HUES48 (cell line): ENCODE measurements at regions not wholly inside any gene's neighbourhood (a gene's known extent, or its start where the extent isn't known, plus 50 kb on each side); places are given as distances from the start of the nearest gene placed in this dataset.
A peak's percentile ranks its signal among the peaks of the same experiment; 100 is the strongest.

Source experiments
- H3K27ac ChIP-seq: one replicate; pipeline ENCODE4 v1.7.0; 2013; ENCODE audit warnings: low read depth, low read length, inconsistent platforms
- H3K27me3 ChIP-seq: 2 replicates; pipeline ENCODE4 v1.6.1; 2013; ENCODE audit warnings: mild to moderate bottlenecking, low read length; ENCODE audit not compliant: control insufficient read depth, insufficient read depth
- H3K36me3 ChIP-seq: 2 replicates; pipeline ENCODE4 v1.6.1; 2013; ENCODE audit warnings: low read length; ENCODE audit not compliant: control insufficient read depth, insufficient read depth
- H3K4me1 ChIP-seq: 2 replicates; pipeline ENCODE4 v1.6.1; 2013; ENCODE audit warnings: mild to moderate bottlenecking, low read length; ENCODE audit not compliant: control insufficient read depth, insufficient read depth
- H3K4me3 ChIP-seq: 2 replicates; pipeline ENCODE4 v1.5.1; 2013; ENCODE audit warnings: mild to moderate bottlenecking, low read depth, low read length
- H3K9ac ChIP-seq: 2 replicates; pipeline ENCODE4 v1.6.1; 2013; ENCODE audit warnings: mild to moderate bottlenecking, low read depth, low read length, moderate library complexity
- H3K9me3 ChIP-seq: 2 replicates; pipeline ENCODE4 v1.6.1; 2013; ENCODE audit warnings: low read length; ENCODE audit not compliant: control insufficient read depth, insufficient read depth

DNA sequence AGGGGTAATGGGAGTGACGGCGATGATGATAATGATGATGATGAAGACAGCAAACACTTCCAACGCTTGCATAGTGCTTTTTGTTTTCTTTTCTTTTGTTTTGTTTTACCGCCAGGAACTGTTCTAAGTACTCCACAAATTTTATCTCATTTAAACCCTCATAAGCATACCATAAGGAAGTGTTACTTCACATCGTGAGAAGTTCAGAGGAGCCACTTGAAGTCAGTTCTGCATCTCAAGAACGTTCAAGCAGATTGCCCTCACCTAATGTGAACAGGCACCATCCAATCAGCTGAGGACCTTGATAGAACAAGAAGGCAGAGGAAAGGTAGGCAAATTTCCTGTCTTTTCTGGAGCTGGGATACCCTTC lies 104.1 kb downstream of the LSM3 start:
- no peaks in the 10 kb centered on the region for H3K9me3 ChIP-seq
- H3K4me1 ChIP-seq: peaks cover 28% of the 10 kb centered on the region
- H3K27ac ChIP-seq: no peak overlapping the region
- H3K27me3 ChIP-seq: no peaks in the 10 kb centered on the region
- H3K4me3 ChIP-seq: no peak overlapping the region
- H3K9ac ChIP-seq: no peak overlapping the region
- H3K36me3 ChIP-seq: no peaks in the 10 kb centered on the region

DNA sequence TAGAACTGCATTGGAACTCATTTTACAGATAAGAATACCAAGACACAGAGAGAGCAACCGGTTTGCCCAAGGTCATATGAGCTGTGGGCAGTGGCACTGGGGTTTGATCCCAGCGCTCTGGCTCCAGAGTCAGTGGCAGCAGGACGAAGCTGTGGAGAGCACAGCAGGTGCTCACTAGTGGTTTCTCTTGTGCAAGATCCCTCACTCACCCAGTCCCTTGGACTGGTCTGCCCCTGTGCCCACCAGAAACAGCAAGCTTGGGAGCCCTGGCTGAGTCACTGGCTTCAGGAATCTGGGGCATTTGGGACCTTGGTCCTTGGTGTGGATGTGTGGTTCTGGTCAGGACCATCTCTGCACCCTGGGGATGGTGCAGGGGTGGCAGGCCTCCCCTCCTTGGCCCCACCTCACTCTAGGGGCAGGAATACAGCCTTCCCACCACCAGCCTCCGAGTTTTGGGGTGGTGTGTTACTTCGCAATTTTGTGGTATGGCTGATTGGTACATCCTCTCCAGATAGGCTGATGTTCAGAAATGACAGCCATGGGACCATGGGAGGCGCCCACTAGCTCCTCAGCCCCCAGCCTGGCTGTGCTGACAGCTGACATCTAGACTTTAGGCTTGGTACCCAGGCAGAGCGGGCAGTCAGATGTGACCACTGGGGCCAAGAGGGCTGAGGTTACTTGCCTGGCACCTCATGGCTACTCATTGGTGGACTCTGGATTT lies 104.6 kb downstream of the LSM3 start:
- Histone ChIP-seq H3K9me3 (no peaks in the 10 kb centered on the region), H3K27me3 (no peaks in the 10 kb centered on the region), H3K9ac (no peak overlapping the region), H3K27ac (no peak overlapping the region), H3K4me3 (no peak overlapping the region), H3K36me3 (no peaks in the 10 kb centered on the region), H3K4me1 (peaks cover 28% of the 10 kb centered on the region)

DNA sequence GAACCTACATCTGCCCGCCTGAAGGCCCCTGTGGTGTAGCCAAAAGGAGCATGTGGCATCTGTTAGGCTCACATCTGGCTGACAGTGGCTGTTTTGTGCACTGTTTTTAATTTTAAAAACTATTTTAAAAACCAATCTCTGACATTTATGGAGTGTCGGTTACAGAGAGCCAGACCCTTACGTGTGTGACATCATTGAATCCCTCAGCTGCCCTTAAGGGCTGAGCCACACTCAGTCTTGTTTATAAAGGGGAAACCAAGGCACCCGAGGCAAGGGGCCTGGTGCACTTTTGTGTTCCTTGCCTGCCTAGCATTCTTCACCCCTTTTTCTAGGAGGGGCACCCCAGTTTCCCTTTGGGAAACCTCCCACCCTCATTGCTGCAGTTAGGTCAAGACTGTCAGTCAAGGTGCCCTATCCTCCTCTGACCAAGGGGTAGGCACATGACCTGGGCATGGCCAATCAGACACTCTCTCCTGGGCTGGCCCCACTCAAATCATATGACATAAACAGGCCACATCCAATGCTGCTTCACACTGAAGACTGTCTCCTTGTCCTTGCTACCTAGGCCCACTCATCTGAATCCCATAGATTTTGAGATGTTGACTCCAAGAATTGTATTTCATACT lies 105.3 kb downstream of the LSM3 start:
- no peaks in the 10 kb centered on the region for H3K27me3 ChIP-seq
- no peak overlapping the region for H3K27ac ChIP-seq
- H3K9ac ChIP-seq: no peak overlapping the region
- H3K36me3 ChIP-seq: no peaks in the 10 kb centered on the region
- H3K4me3 ChIP-seq: no peak overlapping the region
- no peaks in the 10 kb centered on the region for H3K9me3 ChIP-seq
- peaks cover 23% of the 10 kb centered on the region for H3K4me1 ChIP-seq

- Histone ChIP-seq H3K9ac (no peak overlapping the region), H3K27me3 (no peaks in the 10 kb centered on the region), H3K4me1 (peaks cover 26% of the 10 kb centered on the region)
Observed at GRCh38 chr3:14284694-14285547, 106.3 kb downstream of the LSM3 start.

GRCh38 chr3:14285548-14285925 lies 106.9 kb downstream of the LSM3 start:
- Histone ChIP-seq H3K9ac (no peak overlapping the region), H3K36me3 (no peaks in the 10 kb centered on the region), H3K9me3 (no peaks in the 10 kb centered on the region), H3K4me3 (no peak overlapping the region), H3K27ac (no peak overlapping the region), H3K4me1 (peaks cover 30% of the 10 kb centered on the region), H3K27me3 (no peaks in the 10 kb centered on the region)

More at GRCh38 chr3:14284694-14285547, 106.3 kb downstream of the LSM3 start:
- H3K36me3 ChIP-seq: no peaks in the 10 kb centered on the region
- no peaks in the 10 kb centered on the region for H3K9me3 ChIP-seq
- H3K27ac ChIP-seq: no peak overlapping the region
- H3K4me3 ChIP-seq: no peak overlapping the region

- H3K36me3 ChIP-seq: no peaks in the 10 kb centered on the region
- no peaks in the 10 kb centered on the region for H3K27me3 ChIP-seq
- H3K27ac ChIP-seq: no peak overlapping the region
- peaks cover 41% of the 10 kb centered on the region for H3K4me1 ChIP-seq
- no peak overlapping the region for H3K4me3 ChIP-seq
- H3K9ac ChIP-seq: no peak overlapping the region
- no peaks in the 10 kb centered on the region for H3K9me3 ChIP-seq
Observed at GRCh38 chr3:14286887-14287500, 108.4 kb downstream of the LSM3 start.

DNA sequence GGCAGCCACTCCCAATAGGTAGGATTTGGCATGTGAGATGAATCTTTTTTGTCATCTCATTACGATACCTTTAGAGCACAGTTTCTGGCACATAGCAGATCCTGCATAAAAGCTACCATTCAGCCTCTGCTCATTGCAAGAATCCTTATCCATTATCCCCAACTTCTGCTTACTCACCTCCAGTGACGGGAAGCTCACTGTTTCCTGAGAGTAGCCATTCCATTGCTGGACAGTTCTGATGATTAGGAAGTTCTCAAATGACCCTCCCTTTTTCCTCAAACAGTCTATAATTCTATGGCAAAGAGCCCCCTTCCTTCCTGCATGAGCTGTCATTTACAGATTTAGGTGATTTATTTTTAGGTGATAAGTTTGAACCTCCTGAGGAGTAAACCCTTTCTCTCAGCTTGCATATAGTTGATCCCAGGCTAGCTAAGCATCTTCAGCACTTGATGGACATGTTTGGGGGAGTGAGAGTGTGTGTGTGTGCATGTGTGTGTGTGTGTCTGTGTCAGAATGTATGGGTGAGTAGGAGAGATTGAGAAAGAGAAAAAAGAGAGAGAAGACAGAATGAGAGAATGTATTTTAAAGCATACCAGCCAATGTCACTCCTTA lies 109.7 kb downstream of the LSM3 start:
- H3K36me3 ChIP-seq: no peaks in the 10 kb centered on the region
- H3K9ac ChIP-seq: no peak overlapping the region
- no peak overlapping the region for H3K27ac ChIP-seq
- H3K4me3 ChIP-seq: no peak overlapping the region
- peaks cover 41% of the 10 kb centered on the region for H3K4me1 ChIP-seq
- H3K27me3 ChIP-seq: no peaks in the 10 kb centered on the region
- H3K9me3 ChIP-seq: no peaks in the 10 kb centered on the region

DNA sequence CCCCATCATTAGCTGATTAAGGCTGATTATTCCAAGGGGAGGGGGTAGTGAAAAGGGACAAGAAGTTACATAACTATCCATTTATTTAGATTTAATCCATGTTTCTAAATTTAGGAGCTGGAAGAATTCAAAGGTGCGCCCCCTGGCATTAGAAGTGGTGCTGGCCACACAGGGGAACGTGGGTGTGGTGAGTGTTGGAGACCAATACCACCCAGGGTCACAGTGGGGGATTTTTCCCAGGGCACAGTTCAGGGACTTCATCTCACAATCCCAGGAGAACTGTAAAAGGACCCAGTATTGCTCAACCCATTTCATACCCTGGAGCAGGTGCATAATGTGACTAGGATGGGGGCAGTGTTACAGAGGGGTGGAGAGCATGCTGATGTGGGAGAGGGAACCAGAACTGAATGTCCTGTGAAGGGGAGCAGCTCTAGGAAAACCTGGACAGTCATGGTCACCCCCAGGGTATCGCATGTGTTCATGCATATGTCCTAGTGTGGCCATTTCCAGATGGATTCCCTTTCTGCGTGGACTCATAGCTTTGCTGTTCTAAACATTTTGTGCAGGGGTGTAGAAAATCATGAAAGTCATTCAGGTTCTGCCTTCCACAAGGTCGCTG lies 110.3 kb downstream of the LSM3 start:
- Histone ChIP-seq H3K9ac (no peak overlapping the region), H3K27ac (peak overlapping the region; percentile 50), H3K4me3 (no peak overlapping the region), H3K36me3 (no peaks in the 10 kb centered on the region), H3K9me3 (no peaks in the 10 kb centered on the region), H3K4me1 (peaks cover 41% of the 10 kb centered on the region), H3K27me3 (no peaks in the 10 kb centered on the region)

DNA sequence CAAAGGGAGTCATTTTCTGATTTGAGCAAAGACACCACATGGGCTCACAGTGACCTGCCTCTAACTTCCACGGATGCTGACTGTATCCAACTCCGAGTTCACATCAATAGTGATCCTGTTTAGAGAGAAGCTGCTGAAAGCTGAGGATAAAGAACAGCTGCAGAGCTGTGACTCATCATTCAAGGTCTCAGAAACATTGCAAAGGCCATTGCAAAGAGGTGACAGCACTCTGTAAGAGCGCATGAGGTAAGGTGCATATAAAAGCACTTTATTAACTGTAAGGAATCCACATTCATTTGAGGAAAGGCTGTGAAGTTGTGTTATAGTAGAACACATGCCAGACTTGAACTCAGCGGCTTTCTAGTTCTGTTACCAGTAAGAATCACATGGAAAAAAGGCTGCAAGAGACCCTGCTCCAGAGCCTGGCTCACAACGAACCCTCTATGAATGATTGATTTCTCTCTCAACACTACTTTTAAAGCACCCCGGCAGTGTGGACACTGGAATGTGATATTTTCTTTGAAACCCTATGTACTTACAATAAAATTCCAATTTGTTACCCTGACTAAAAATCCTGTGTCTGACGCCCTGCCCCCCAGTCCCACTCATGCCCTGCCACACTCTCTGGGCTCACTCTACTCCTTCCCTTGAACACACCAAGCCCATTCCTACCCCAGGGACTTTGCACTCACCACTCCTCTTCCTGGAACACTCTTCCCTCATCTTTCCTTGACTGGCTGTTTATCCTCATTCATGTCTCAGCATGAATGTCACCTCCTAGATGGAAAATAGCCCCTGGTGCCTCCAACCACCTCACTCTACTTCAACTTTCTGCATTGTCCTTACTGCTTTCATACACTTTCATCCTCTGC lies 111.2 kb downstream of the LSM3 start:
- no peaks in the 10 kb centered on the region for H3K36me3 ChIP-seq
- peaks cover 39% of the 10 kb centered on the region for H3K4me1 ChIP-seq
- H3K9me3 ChIP-seq: no peaks in the 10 kb centered on the region
- no peak overlapping the region for H3K4me3 ChIP-seq
- H3K27me3 ChIP-seq: no peaks in the 10 kb centered on the region
- no peak overlapping the region for H3K9ac ChIP-seq
- H3K27ac ChIP-seq: peak overlapping the region; percentile 50
